Immature natural killer cell (primary cell): ENCODE measurements at regions not wholly inside any gene's neighbourhood (a gene's known extent, or its start where the extent isn't known, plus 50 kb on each side); places are given as distances from the start of the nearest gene placed in this dataset.
"Not testable (repeated sequence)": the region's sequence is repeated elsewhere in the genome, so short reads cannot be mapped to it uniquely, and the experiment has no call there.

Experiments
- DNase-seq, 3 donors: peaks; one replicate each; pipeline ENCODE4 v3.0.0; 2022; ENCODE audit warnings: mixed read lengths in 1 of 3
- H3K27ac Mint-ChIP-seq, 6 donors: one replicate each; pipeline ENCODE4 v1.8.0; 2020; ENCODE audit warnings: mixed read lengths in 6 of 6, mild to moderate bottlenecking in 5 of 6, inconsistent platforms in 4 of 6, moderate library complexity in 3 of 6
- H3K27me3 Mint-ChIP-seq, 3 donors: one replicate each; pipeline ENCODE4 v1.8.0; 2020 to 2021; ENCODE audit warnings: low read depth in 3 of 3, mild to moderate bottlenecking in 3 of 3, mixed read lengths in 3 of 3, moderate library complexity in 3 of 3, inconsistent platforms in 1 of 3
- H3K36me3 Mint-ChIP-seq, 3 donors: one replicate each; pipeline ENCODE4 v1.8.0; 2020; ENCODE audit warnings: mixed read lengths in 3 of 3, inconsistent platforms in 2 of 3, mild to moderate bottlenecking in 2 of 3
- H3K4me1 Mint-ChIP-seq, 2 donors: one replicate each; pipeline ENCODE4 v1.8.0; 2020; ENCODE audit warnings: inconsistent platforms in 2 of 2, mild to moderate bottlenecking in 2 of 2, mixed read lengths in 2 of 2, moderate library complexity in 1 of 2
- H3K4me3 Mint-ChIP-seq, 5 donors: one replicate each; pipeline ENCODE4 v1.8.0; 2020; ENCODE audit warnings: mild to moderate bottlenecking in 5 of 5, mixed read lengths in 5 of 5, inconsistent platforms in 3 of 5, moderate library complexity in 3 of 5
- H3K9me3 Mint-ChIP-seq, 6 donors: one replicate each; pipeline ENCODE4 v1.8.0; 2020; ENCODE audit warnings: mild to moderate bottlenecking in 6 of 6, mixed read lengths in 6 of 6, inconsistent platforms in 4 of 6, moderate library complexity in 3 of 6

DNA sequence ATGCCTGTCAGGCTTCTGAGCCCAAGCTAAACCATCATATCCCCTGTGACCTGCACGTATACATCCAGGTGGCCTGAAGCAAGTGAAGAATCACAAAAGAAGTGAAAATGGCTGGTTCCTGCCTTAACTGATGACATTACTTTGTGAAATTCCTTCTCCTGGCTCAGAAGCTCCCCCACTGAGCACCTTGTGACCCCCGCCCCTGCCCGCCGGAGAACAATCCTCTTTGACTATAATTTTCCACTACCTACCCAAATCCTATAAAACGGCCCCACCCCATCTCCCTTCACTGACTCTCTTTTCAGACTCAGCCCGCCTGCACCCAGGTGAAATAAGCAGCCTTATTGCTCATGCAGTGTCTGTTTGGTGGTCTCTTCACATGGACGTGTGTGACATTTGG, 673.9 kb upstream of the TPTE start:
- DNase-seq, H3K4me3 Mint-ChIP-seq, H3K27ac Mint-ChIP-seq, H3K4me1 Mint-ChIP-seq, H3K36me3 Mint-ChIP-seq, H3K27me3 Mint-ChIP-seq: not testable (repeated sequence)
- peaks cover 9 to 35% (median 16%) of the 10 kb centered on the region in 6 donors for H3K9me3 Mint-ChIP-seq

DNA sequence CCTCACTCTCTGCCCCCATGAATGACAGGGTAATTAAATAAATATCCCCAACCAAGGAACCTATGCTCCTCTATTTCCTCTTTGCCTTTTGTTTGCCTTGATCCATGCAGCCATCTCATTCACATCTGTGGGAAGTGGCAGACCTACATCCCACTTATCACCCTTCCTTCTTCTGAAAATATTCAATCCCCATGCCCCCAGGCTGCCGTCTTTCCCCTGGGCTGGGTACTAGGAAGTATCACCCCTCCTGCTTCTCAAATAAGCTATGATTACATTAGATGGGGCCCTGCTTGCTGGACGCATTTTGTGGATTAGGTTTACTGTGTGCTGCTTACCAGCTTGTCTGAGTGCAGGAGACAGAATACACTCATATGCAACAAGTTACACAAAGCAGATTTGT, 670.2 kb upstream of the TPTE start:
- H3K9me3 Mint-ChIP-seq, result peaks cover 7 to 17% (median 10%) of the 10 kb centered on the region in 6 donors
- H3K4me1 Mint-ChIP-seq, H3K36me3 Mint-ChIP-seq, DNase-seq, H3K4me3 Mint-ChIP-seq, H3K27ac Mint-ChIP-seq, H3K27me3 Mint-ChIP-seq: not testable (repeated sequence)

DNA sequence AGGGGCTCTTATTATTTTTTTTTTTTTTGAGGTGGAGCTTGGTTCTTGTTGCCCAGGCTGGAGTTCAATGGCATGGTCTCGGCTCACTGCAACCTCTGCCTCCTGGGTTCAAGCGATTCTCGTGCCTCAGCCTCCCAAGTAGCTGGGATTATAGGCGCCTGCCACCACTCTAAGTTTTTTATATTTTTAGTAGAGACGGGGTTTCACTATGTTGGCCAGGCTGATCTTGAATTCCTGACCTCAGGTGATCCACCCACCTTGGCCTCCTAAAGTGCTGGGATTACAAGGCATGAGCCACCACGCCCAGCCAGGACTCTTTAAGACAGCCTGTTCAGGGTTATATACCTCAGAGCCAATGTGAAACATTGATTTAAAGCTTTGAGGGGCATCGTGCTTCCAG, 669.7 kb upstream of the TPTE start:
- not testable (repeated sequence) for H3K27ac Mint-ChIP-seq, H3K36me3 Mint-ChIP-seq, H3K4me3 Mint-ChIP-seq, H3K4me1 Mint-ChIP-seq, H3K27me3 Mint-ChIP-seq, DNase-seq
- peaks cover 11 to 23% (median 13%) of the 10 kb centered on the region in 6 donors for H3K9me3 Mint-ChIP-seq

DNA sequence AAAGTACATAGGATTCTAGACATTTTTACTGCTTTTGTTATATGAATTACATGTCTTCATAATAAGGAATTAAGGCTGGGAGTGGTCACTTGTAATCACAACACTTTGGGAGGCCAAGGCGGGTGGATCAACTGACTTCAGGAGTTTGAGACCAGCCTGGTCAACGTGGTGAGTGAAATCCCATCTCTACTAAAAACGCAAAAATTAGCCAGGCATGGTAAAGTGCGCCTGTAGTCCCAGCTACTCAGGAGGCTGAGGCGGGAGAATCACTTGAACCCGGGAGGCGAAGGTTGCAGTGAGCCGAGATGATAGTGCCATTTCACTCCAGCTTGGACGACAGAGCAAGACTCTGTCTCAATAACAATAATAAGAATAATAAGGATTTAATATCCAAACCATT, 663.8 kb upstream of the TPTE start:
- H3K9me3 Mint-ChIP-seq, result peaks cover 27 to 54% (median 31%) of the 10 kb centered on the region in 6 donors
- H3K36me3 Mint-ChIP-seq, H3K4me3 Mint-ChIP-seq, H3K27ac Mint-ChIP-seq, DNase-seq, H3K27me3 Mint-ChIP-seq, H3K4me1 Mint-ChIP-seq: not testable (repeated sequence)

DNA sequence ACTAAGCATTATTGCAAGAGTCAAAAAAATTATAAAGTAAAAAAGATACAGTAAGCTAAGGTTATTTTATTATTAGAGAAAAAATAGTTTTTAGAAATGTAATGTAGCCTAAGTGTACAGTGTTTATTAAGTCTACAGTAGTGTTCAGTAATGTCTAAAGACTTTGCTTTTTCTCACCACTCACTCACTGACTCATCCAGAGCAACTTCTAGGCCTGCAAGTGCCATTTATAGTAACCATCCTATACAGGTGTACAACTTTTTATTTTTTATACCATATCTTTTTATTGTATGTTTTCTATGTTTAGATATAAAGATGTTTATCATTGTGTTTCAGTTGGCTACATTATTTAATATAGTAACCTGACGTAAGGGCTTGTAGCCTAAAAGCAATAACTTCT, 661.5 kb upstream of the TPTE start:
- H3K27ac Mint-ChIP-seq, DNase-seq, H3K4me3 Mint-ChIP-seq, H3K27me3 Mint-ChIP-seq, H3K4me1 Mint-ChIP-seq, H3K36me3 Mint-ChIP-seq: not testable (repeated sequence)
- peaks cover 39 to 71% (median 44%) of the 10 kb centered on the region in 6 donors for H3K9me3 Mint-ChIP-seq

DNA sequence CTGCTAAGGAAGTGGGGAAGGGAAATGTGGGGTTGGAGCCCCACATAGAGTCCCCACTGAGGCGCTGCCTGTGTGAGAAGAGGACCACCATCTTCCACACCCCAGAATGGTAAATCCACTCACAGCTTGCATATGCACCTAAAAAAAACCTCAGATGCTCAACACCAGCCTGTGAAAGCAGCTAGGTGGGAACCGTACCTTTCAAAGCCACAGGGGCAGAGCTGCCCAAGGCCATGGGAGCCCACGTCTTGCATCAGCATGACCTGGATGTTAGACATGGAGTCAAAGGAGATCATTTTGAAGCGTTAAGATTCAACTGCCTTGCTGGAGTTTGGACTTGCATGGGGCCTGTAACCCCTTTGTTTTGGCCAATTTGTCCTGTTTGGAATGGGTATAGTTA, 658.9 kb upstream of the TPTE start:
- not testable (repeated sequence) for H3K4me3 Mint-ChIP-seq, DNase-seq, H3K36me3 Mint-ChIP-seq, H3K4me1 Mint-ChIP-seq, H3K27me3 Mint-ChIP-seq, H3K27ac Mint-ChIP-seq
- peaks cover 32 to 65% (median 38%) of the 10 kb centered on the region in 6 donors for H3K9me3 Mint-ChIP-seq

DNA sequence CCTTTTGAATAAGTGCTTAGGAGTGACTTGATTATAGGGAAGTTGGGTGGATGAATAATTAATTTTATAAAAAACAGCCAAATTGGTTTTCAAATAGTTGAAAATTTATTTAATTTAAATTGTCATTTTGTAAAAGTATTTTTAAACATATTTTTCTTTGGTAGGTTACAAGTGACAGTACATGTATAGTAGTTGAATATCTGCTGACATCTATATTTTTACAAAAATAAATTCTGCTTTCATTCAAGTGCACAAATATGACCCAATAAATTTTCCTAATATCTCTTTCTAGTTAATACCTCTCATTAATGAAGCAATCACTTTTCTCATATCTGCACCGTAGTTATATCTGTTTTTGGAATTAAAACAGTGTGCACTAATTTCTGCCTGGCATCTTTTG, 653.6 kb upstream of the TPTE start:
- not testable (repeated sequence) for H3K27ac Mint-ChIP-seq, H3K36me3 Mint-ChIP-seq, DNase-seq, H3K4me3 Mint-ChIP-seq, H3K27me3 Mint-ChIP-seq, H3K4me1 Mint-ChIP-seq
- peaks cover 19 to 47% (median 27%) of the 10 kb centered on the region in 6 donors for H3K9me3 Mint-ChIP-seq

DNA sequence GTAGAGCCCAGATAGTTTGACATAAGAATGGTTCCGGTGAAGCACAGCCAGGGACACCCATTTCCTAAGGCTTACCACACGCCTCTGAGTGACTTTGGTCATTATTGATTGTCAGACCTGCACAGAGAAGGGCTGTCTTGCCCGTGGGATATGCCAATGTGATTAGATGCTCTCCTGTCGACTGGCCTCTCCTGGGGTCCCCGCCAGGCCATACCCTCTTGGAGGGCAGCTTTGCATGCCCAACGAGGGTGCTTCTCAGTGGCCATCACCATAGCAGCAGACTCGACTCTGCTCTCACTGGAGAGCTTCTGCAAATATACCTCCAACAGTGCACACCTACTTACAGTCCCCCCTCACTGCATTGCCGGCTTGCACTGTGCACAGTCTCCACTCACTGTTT, 648.3 kb upstream of the TPTE start:
- DNase-seq, result not testable (repeated sequence)

DNA sequence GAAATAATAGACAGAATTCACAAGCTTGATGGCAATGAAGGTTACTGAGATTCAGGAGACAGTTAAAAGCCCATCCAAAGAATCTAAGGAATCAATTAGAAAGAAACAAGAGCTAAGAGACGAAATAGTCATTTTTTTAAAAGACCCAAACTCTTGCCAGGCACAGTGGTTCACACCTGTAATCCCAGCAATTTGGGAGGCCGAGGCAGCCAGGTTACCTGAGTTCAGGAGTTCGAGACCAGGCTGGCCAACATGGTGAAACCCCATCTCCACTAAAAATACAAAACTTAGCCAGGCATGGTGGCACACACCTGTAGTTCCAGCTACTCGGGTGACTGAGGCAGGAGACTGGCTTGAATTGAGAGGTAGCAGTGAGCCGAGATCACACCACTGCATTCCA, 647.2 kb upstream of the TPTE start:
- not testable (repeated sequence) for H3K27ac Mint-ChIP-seq, DNase-seq, H3K4me3 Mint-ChIP-seq, H3K27me3 Mint-ChIP-seq, H3K36me3 Mint-ChIP-seq, H3K4me1 Mint-ChIP-seq
- peaks cover 11 to 18% (median 13%) of the 10 kb centered on the region in 6 donors for H3K9me3 Mint-ChIP-seq

More for the DNA sequence above, 648.3 kb upstream of the TPTE start:
- not testable (repeated sequence) for H3K4me1 Mint-ChIP-seq, H3K36me3 Mint-ChIP-seq, H3K4me3 Mint-ChIP-seq, H3K27me3 Mint-ChIP-seq, H3K27ac Mint-ChIP-seq
- H3K9me3 Mint-ChIP-seq, result peaks cover 10 to 13% (median 13%) of the 10 kb centered on the region in 6 donors

DNA sequence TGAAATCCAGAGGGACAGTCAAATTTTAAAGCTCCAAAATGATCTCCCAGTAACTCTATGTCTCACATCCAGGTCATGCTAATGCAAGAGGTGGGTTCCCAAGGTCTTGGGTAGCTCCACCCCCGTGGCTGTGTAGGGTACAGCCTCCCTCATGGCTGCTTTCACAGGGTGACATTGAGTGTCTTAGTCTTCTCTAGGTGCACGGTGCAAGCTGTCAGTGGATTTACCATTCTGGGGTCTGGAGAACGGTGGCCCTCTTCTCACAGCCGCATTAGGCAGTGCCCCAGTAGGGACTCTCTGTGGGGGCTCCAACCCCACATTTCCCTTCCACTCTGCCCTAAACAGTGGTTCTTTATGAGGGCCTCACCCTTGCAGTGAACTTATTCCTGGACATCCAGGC, 640.0 kb upstream of the TPTE start:
- peaks cover 34 to 56% (median 39%) of the 10 kb centered on the region in 6 donors for H3K9me3 Mint-ChIP-seq
- not testable (repeated sequence) for H3K27me3 Mint-ChIP-seq, H3K36me3 Mint-ChIP-seq, H3K4me1 Mint-ChIP-seq, H3K4me3 Mint-ChIP-seq, H3K27ac Mint-ChIP-seq, DNase-seq

DNA sequence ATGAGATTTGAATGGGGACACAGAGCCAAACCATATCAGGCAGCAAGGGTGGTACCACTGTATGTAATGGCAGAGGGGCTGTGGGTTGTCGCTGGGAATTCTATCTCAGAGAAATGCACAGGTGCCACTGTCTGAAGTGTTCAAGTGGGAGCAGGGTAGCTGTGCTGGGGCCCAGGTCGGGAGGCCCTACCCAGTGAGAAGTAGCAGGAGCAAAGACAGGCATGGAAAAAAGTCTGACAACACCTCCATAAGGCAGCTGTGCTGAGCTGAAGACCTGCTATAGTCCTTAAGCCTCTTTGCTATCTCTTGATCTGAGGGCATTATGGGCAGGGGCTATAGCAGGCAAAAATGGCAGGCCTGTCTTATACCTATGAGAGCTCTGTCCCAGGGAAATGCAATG, 638.3 kb upstream of the TPTE start:
- H3K36me3 Mint-ChIP-seq, H3K27ac Mint-ChIP-seq, H3K4me1 Mint-ChIP-seq, H3K4me3 Mint-ChIP-seq, DNase-seq, H3K27me3 Mint-ChIP-seq: not testable (repeated sequence)
- peaks cover 36 to 65% (median 42%) of the 10 kb centered on the region in 6 donors for H3K9me3 Mint-ChIP-seq

DNA sequence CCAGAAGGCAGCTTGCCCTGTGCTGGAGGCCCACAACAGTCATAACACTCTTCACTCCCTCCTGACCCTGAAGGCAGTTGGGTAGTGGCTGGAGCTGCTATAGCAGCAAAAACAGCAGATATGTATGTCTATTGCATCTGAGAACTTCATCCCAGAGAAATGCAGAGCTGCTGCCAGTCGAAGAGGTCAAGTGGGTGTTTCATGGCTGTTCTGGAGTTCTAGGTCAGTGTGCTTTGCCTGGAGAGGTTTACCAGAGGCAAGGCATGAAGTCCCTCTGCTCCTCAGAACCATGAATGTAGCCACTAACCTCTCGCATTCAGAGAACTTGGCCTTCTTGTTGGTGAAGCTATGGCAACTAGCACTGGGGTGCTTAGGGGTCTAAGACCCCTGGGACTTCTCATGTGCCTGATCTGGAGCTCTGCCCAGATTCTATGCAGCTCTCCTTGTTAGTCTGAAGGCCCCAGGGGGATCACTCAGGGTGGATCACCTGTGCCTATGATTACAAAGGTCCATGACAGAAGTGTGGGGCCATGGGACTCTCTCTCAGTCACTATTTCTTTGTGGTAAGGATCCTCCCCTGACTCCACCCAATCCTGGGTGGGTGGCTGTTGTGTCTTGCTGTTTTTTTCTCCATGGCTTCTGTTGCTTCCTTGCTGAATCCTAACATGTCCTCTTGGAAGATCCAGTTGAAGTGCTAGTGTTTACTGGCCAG, 637.7 kb upstream of the TPTE start:
- not testable (repeated sequence) for H3K4me3 Mint-ChIP-seq, H3K27ac Mint-ChIP-seq, H3K27me3 Mint-ChIP-seq, H3K4me1 Mint-ChIP-seq, H3K36me3 Mint-ChIP-seq, DNase-seq
- H3K9me3 Mint-ChIP-seq, result peaks cover 31 to 61% (median 38%) of the 10 kb centered on the region in 6 donors

DNA sequence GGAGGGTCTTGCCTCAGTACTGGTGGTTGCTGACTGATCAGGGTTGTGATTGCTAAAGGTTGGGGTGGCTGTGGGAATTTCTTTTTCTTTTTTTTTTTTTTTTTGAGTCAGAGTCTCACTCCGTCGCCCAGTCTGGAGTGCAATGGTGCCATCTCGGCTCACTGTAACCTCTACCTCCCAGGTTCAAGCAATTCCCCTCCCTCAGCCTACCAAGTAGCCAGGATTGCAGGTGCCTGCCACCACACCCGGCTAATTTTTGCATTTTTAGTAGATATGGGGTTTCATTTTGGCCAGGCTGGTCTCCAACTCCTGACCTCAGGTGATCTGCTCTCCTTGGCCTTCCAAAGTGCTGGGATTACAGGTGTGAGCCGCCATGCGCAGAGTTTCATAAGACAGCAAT, 632.9 kb upstream of the TPTE start:
- peaks cover 25 to 61% (median 37%) of the 10 kb centered on the region in 6 donors for H3K9me3 Mint-ChIP-seq
- H3K27ac Mint-ChIP-seq, H3K4me3 Mint-ChIP-seq, H3K4me1 Mint-ChIP-seq, H3K36me3 Mint-ChIP-seq, DNase-seq, H3K27me3 Mint-ChIP-seq: not testable (repeated sequence)

DNA sequence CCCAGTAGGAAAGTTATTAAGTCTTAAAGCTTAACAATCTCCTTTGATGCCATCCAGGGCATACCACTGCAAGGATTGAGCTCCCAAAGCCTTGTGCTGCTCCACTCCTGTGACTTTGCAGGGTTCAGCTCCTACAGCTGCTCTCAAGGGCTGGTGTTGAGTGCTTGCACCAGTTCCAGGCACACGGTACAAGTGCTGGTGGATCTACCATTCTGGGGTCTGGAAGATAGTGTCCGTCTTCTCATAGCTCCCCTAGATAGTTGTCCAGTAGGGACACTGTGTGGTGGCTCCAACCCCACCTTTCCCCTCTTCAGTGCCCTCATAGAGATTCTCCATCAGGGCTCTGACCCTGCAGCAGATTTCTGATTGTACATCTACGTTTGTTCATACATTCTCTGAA, 617.8 kb upstream of the TPTE start:
- H3K9me3 Mint-ChIP-seq, result peaks cover 16 to 47% (median 26%) of the 10 kb centered on the region in 6 donors
- H3K4me3 Mint-ChIP-seq, H3K27me3 Mint-ChIP-seq, H3K4me1 Mint-ChIP-seq, DNase-seq, H3K27ac Mint-ChIP-seq, H3K36me3 Mint-ChIP-seq: not testable (repeated sequence)

DNA sequence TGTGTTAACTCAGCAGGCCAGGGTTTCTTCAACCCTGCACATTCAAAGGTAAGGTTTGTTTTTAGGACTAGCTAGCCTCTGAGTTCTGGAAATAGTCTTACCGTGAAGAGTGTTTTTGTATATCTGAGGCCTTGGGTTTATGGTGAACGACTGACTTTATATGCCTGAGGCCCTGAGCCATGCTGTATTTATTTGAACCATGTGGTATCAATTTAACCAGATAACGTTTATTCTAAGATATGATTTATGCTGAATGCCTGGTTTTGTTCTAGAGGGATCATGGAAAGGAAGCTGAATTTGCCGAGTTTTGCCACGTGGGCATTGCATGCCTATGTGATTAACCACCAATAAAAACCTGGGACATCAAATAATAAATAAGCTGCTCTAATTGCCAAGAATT, 607.2 kb upstream of the TPTE start:
- H3K4me3 Mint-ChIP-seq, H3K27me3 Mint-ChIP-seq, H3K27ac Mint-ChIP-seq, H3K4me1 Mint-ChIP-seq, H3K36me3 Mint-ChIP-seq, DNase-seq: not testable (repeated sequence)
- H3K9me3 Mint-ChIP-seq, result peaks cover 15 to 66% (median 44%) of the 10 kb centered on the region in 6 donors
